Muscle layer of duodenum (tissue), 2 donors: ENCODE measurements at regions not wholly inside any gene's neighbourhood (a gene's known extent, or its start where the extent isn't known, plus 50 kb on each side); places are given as distances from the start of the nearest gene placed in this dataset.
"Not testable (repeated sequence)": the region's sequence is repeated elsewhere in the genome, so short reads cannot be mapped to it uniquely, and the experiment has no call there.

Experiments used
- H3K27ac ChIP-seq: one replicate; pipeline ENCODE4 v1.7.0; 2013; ENCODE audit warnings: mild to moderate bottlenecking, low read length
- H3K27me3 ChIP-seq: one replicate; pipeline ENCODE4 v1.7.0; 2013; ENCODE audit warnings: low read depth, mild to moderate bottlenecking, control low read depth, low read length
- H3K36me3 ChIP-seq, 2 donors: one replicate each; pipeline ENCODE4 v1.7.0; 2013; ENCODE audit warnings: low read length in 2 of 2, control low read depth in 1 of 2, mild to moderate bottlenecking in 1 of 2; ENCODE audit not compliant: insufficient read depth in 2 of 2, control insufficient read depth in 1 of 2
- H3K4me1 ChIP-seq, 2 donors: one replicate each; pipeline ENCODE4 v1.7.0; 2013; ENCODE audit warnings: low read length in 2 of 2, mild to moderate bottlenecking in 2 of 2, control low read depth in 1 of 2, moderate library complexity in 1 of 2; ENCODE audit not compliant: insufficient read depth in 2 of 2, control insufficient read depth in 1 of 2
- H3K4me3 ChIP-seq, 2 donors: one replicate each; pipeline ENCODE4 v1.7.0; 2013; ENCODE audit warnings: low read length in 2 of 2, low read depth in 1 of 2, mild to moderate bottlenecking in 1 of 2
- H3K9me3 ChIP-seq, 2 donors: one replicate each; pipeline ENCODE4 v1.7.0; 2013; ENCODE audit warnings: low read length in 2 of 2, control low read depth in 1 of 2, mild to moderate bottlenecking in 1 of 2; ENCODE audit not compliant: control insufficient read depth in 1 of 2
- donor health status: healthy.

DNA sequence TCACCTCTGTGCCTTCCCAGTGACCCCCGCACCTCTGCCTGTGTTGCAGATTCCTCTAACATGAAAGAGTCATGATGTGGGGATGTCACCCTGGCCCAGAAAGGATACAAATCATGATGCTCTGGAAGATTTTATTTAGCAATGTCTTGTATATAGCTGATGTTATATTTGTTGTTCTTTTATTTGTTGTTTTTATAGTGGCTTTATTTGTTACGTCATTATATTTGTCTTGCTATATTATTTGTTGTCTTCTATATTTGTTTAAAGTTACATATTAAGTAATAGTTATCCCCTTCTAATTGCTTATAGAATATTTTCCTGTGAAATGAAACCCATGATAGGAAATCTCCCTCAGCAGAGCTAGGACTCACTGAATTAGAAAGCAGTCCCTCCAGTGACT lies 1149.2 kb downstream of the UQCRFS1 start:
- no peaks in the 10 kb centered on the region for H3K36me3 ChIP-seq
- H3K9me3 ChIP-seq: peaks cover 0 to 5% of the 10 kb centered on the region in 2 donors
- H3K27ac ChIP-seq: no peak overlapping the region
- H3K4me1 ChIP-seq: no peaks in the 10 kb centered on the region
- no peaks in the 10 kb centered on the region for H3K27me3 ChIP-seq
- no peak overlapping the region for H3K4me3 ChIP-seq

DNA sequence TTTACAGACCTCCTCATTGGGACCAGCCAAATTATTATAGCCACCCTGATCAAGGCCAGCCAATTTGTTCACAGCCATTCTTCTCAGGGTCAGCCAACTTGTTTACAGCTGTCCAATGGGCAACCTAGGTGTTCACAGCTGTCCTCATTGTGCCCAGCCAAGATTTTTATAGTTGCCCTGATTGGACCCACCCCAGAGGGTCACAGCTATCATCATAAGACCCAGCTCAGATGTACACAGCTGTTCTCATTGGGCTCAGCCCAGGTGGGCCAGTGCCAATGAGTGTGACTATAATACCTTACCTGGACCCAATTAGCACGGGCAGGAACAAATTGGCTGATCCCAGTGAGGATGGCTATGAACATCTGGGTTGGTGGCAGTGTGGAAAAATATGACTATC lies 1151.8 kb downstream of the UQCRFS1 start:
- Histone ChIP-seq H3K27me3 (no peaks in the 10 kb centered on the region), H3K9me3 (peaks cover 0 to 20% of the 10 kb centered on the region in 2 donors), H3K36me3 (no peaks in the 10 kb centered on the region), H3K4me1 (no peaks in the 10 kb centered on the region), H3K4me3 (no peak overlapping the region), H3K27ac (no peak overlapping the region)

DNA sequence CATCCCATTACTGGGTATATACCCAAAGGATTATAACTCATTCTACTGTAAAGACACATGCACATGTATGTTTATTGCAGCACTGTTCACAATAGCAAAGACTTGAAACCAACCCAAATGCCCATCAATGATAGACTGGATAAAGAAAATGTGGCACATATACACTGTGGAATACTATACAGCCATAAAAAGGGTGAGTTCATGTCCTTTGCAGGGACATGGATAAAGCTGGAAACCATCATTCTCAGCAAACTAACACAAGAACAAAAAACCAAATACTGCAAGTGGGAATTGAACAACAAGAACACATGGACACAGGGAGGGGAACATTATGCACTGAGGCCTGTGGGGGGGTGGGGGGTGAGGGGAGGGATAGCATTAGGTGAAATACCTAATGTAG lies 1155.9 kb downstream of the UQCRFS1 start:
- H3K36me3 ChIP-seq, H3K27me3 ChIP-seq, H3K4me1 ChIP-seq, H3K4me3 ChIP-seq, H3K27ac ChIP-seq: not testable (repeated sequence)
- peaks cover 0 to 22% of the 10 kb centered on the region in 2 donors for H3K9me3 ChIP-seq

DNA sequence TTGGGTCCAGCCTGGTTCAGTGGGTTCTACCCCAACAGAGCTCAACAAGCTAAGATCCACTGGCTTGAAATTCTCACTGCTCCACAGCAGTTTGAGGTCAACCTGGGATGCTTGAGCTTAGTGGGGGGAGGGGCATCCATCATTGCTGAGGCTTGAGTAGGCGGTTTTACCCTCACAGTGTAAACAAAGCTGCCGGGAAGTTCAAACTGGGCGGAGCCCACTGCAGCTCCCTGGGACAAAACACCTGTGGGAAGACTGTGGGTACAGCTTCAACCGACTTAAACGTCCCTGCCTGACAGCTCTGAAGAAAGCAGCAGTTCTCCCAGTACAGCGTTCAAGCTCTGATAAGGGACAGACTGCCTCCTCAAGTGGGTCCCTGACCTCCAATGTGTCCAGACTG lies 1161.9 kb downstream of the UQCRFS1 start:
- Histone ChIP-seq H3K27me3 (no peaks in the 10 kb centered on the region), H3K4me3 (no peak overlapping the region), H3K36me3 (no peaks in the 10 kb centered on the region), H3K9me3 (peaks cover 0 to 3% of the 10 kb centered on the region in 2 donors), H3K4me1 (no peaks in the 10 kb centered on the region), H3K27ac (no peak overlapping the region)

DNA sequence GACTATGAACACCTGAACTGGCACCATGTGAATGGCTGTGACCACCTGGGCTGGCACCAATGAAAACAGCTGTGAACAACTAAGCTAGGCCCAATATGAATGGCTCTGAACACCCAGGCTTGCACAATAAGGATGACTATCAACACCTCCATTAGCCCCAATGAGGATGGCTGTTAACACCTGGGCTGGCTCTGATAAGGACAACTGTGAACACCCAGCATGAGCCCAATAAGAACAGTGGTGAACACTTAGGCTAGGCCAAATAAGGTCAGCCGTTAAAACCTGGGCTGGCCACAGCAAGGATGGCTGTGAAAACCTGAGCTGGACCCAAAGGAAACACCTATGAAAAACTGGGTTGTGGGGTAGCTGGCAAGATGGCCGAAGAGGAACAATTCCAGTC lies 1163.1 kb downstream of the UQCRFS1 start:
- peaks cover 0 to 3% of the 10 kb centered on the region in 2 donors for H3K9me3 ChIP-seq
- no peak overlapping the region for H3K27ac ChIP-seq
- H3K4me3 ChIP-seq: no peak overlapping the region
- no peaks in the 10 kb centered on the region for H3K36me3 ChIP-seq
- H3K4me1 ChIP-seq: no peaks in the 10 kb centered on the region
- no peaks in the 10 kb centered on the region for H3K27me3 ChIP-seq

DNA sequence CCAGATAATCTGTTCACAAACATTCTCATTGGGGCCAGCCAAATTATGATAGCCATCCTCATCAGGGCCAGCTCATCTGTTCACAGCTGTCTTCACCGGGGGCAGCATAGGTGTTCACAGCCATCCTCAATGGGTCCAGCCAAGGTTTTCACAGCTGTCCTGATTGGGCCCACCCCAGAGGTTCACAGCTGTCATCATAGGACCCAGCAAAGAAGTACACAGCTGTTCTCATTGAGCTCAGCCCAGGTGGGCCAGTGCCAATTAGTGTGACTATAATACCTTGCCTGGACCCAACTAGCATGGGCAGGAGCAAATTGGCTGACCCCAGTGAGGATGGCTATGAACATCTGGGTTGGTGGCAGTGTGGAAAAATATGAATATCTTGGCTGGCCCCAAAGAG lies 1166.0 kb downstream of the UQCRFS1 start:
- Histone ChIP-seq H3K27ac (no peak overlapping the region), H3K4me1 (no peaks in the 10 kb centered on the region), H3K4me3 (no peak overlapping the region), H3K9me3 (no peaks in the 10 kb centered on the region), H3K36me3 (no peaks in the 10 kb centered on the region), H3K27me3 (no peaks in the 10 kb centered on the region)

DNA sequence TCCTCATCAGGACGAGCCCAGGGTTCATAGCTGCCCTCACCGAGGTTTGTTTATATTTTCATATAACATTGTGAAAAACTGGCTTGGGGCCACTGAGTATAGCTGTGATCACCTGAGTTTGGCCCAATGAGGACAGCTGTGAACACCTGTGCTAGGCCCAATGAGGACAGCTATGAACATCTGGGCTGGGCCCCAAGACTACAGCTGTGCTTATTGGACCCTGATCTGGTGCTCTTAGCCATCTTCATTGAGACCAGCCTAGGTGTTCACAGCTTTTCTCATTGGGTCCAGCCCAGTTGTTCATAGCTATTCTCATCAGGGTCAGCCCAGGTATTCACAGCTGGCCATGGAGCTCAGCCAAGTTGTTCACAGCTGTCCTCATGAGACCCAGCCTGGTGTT lies 1167.3 kb downstream of the UQCRFS1 start:
- Histone ChIP-seq H3K27me3 (no peaks in the 10 kb centered on the region), H3K4me1 (no peaks in the 10 kb centered on the region), H3K9me3 (no peaks in the 10 kb centered on the region), H3K27ac (no peak overlapping the region), H3K36me3 (no peaks in the 10 kb centered on the region), H3K4me3 (no peak overlapping the region)

DNA sequence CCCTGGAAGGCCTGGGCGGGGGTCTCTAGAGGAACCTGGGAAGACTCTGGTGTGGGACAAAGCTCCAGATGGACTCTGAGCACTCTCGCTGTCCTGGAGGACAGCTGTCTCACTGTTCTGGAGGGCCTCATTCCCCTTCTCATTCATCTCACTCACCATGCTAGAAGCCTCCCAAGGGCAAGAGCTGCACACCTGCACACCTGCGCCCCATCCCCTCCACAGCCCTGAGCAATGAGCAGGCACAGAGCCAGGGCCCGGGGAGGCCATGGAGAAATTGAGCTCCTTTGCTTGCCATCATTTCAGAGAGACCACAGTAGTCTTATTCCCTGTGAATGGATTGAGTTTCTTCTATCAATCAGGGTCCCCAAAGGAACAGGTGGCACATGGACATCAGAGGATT lies 1168.5 kb downstream of the UQCRFS1 start:
- Histone ChIP-seq H3K4me1 (no peaks in the 10 kb centered on the region), H3K9me3 (no peaks in the 10 kb centered on the region), H3K36me3 (no peaks in the 10 kb centered on the region), H3K4me3 (no peak overlapping the region), H3K27ac (no peak overlapping the region), H3K27me3 (no peaks in the 10 kb centered on the region)

DNA sequence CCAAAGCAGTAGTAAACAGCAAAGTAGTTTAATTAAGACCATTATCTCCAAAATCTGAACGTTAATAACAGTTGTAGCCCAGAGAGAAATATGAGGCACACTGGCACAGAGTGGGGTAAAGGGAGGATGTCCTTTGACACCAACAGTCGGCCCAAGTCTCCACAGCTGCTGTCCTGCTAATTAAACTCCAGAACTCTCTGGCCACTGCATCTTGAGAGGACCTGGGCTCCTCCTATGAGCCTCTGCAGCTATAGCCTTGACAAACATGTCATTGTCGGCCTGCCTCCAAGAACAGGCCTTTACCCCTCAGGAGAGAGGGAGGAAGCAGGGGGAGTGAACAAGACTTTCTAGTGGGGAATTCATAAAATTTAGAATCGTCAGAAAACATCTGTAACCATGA lies 1170.4 kb downstream of the UQCRFS1 start:
- H3K36me3 ChIP-seq: no peaks in the 10 kb centered on the region
- no peaks in the 10 kb centered on the region for H3K27me3 ChIP-seq
- no peaks in the 10 kb centered on the region for H3K9me3 ChIP-seq
- H3K4me1 ChIP-seq: no peaks in the 10 kb centered on the region
- H3K27ac ChIP-seq: no peak overlapping the region
- no peak overlapping the region for H3K4me3 ChIP-seq

DNA sequence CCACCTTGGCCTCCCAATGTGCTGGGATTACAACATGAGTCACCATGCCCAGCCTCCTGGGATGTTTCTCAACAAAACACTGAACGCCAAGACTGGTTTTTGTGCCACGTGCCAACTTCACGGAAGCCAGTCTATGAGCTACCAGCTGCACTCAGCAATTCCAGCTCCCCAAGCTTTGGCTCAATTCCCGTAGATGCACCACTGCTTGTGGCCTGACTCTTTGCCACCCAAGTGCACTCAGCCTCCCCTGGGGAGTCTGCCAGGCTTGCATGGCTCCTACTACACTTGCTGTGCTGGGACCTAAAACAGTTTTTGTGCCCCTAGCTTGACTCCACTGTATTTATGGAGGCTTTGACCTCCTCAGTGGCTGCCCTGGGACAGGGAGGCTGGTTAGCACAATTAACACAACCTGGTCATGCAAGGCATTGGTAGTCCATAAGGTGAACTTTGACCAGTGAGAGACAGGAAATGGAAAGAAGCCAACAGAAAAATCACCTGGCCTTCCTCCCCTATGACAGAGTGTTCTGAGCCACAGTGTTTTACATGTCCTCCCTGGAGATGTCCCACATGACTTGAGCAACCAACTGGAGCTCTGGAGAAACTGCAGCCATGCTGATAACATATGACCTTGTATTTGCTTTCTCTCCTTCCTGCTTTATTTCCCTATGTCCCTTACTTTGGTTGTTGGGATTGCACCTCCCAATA lies 1173.1 kb downstream of the UQCRFS1 start:
- Histone ChIP-seq H3K27ac (no peak overlapping the region), H3K27me3 (no peaks in the 10 kb centered on the region), H3K36me3 (no peaks in the 10 kb centered on the region), H3K4me1 (no peaks in the 10 kb centered on the region), H3K9me3 (no peaks in the 10 kb centered on the region), H3K4me3 (no peak overlapping the region)

DNA sequence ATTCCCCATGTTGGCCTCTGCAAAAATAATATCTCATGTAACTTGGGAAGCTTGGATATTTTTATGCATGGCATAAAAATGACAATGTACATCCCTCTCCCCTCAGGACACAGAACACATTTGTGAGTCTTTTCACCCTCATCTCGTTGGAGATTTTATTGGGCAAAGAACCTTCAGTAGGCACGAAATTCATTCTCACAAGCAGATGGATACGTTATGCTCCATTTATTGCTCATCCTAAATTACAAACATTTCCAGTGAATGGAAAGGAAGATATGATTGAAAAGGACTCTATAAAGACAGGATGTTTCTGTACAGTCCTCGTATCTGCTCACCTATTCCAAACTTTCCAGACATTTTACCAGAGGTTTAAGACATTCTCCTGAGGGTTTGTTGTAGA lies 1175.8 kb downstream of the UQCRFS1 start:
- H3K4me1 ChIP-seq: no peaks in the 10 kb centered on the region
- no peaks in the 10 kb centered on the region for H3K36me3 ChIP-seq
- H3K9me3 ChIP-seq: no peaks in the 10 kb centered on the region
- H3K4me3 ChIP-seq: no peak overlapping the region
- no peaks in the 10 kb centered on the region for H3K27me3 ChIP-seq
- H3K27ac ChIP-seq: no peak overlapping the region

DNA sequence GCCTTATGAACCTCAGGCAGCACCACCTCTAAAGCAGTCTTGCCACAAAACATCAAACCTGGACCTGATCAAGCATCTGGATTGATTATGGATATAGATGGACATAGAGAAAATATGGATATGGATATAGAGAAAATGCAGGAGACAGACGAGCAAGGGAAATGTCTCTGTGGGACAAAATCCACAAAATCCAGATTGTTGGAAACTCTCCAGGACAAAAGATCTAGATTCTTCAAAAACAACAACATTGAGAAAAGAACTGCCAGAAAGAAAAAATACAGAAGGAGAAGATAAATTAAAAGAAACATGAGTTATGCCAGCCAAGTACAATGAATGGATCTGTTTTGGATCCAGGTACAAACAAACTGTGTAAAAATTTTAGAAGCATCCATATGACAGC lies 1176.5 kb downstream of the UQCRFS1 start:
- Histone ChIP-seq H3K4me1 (no peaks in the 10 kb centered on the region), H3K4me3 (no peak overlapping the region), H3K36me3 (no peaks in the 10 kb centered on the region), H3K27ac (no peak overlapping the region), H3K9me3 (no peaks in the 10 kb centered on the region), H3K27me3 (no peaks in the 10 kb centered on the region)
